ENCODE measurements at regions not wholly inside any gene's neighbourhood (a gene's known extent, or its start where the extent isn't known, plus 50 kb on each side); places are given as distances from the start of the nearest gene placed in this dataset.

DNA sequence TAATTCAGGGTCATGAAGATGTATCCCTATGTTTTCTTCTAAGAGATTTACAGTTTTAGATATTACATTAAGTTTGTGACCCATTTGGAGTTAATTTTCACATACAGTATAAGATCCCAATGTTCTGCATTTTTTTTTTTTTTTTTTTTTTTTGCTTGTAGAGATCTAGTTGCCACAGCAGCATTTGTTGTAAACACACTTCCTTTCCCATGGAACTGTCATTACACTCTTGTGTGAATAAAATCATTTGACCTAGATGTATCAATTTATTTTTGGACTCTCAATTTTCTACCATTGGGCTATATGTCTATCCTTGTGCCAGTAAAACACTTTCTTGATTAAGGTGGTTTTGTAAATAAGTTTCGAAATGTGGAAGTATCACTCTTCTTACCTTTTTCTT is 1107.2 kb downstream of the TECRL start:
- Histone ChIP-seq H3K9me3 (ENCODE audit: control insufficient read depth, insufficient read depth, low read depth, low read length) (no peaks in the 10 kb centered on the region), H3K27ac (ENCODE audit: low read length) (no peak overlapping the region), H3K27me3 (ENCODE audit: control insufficient read depth, insufficient read depth, low read length) (no peaks in the 10 kb centered on the region), H3K4me1 (ENCODE audit: control insufficient read depth, insufficient read depth, low read length) (no peaks in the 10 kb centered on the region), H3K36me3 (ENCODE audit: control insufficient read depth, insufficient read depth, low read length) (no peaks in the 10 kb centered on the region), H3K4me3 (ENCODE audit: low read depth in 2 of 2, low read length in 2 of 2) (no peak overlapping the region)
- DNase-seq (ENCODE audit: low read depth, low spot score) (no peak), ATAC-seq (no peak)
- in situ Hi-C loops (cut with HindIII; ENCODE audit: low pct_unique_long_range_greater_than_20kb, low sequenced_read_pairs) = no loop called here
- ChIA-PET POLR2A (no interaction called here), CTCF (no interaction called here)
- intact Hi-C loops (cut with micrococcal nuclease; ENCODE audit: unreplicated experiment) = no loop called here
- TF ChIP-seq POLR2AphosphoS5 (IDR thresholded peaks at IDR 0.05; ENCODE audit: low read depth, low read length) = no peak
- TF ChIP-seq SIN3A (IDR thresholded peaks at IDR 0.05; ENCODE audit: borderline replicate concordance, insufficient read depth, low read depth, low read length) = no peak
- no TSS peak for BruUV-seq (replicated peaks)

DNA sequence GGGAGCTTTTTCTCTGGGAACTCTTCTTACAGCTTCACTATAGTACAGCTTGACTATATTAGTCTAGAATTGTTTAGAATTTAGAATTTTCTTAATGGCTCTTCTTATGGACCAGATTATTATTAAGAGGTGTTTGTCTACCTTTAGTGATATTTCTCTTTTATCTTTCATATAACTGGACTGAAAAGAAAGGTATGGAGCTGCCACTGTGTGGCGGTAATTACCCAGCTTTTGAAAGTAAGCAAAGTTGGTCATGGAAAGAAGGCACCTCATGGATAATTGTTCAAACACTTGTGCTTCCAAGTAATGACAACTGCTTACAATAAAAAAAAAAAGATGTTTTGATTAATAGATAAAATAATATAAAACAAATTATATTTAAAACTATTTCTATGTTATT is 1112.5 kb downstream of the TECRL start:
- H3K9me3 ChIP-seq (ENCODE audit: control insufficient read depth, insufficient read depth, low read depth, low read length) = no peaks in the 10 kb centered on the region
- H3K27ac ChIP-seq (ENCODE audit: low read length) = no peak overlapping the region
- DNase-seq (ENCODE audit: low read depth, low spot score) (no peak), ATAC-seq (no peak)
- H3K4me1 ChIP-seq (ENCODE audit: control insufficient read depth, insufficient read depth, low read length) = no peaks in the 10 kb centered on the region
- ChIA-PET CTCF (no interaction called here), POLR2A (no interaction called here)
- in situ Hi-C loops (cut with HindIII; ENCODE audit: low pct_unique_long_range_greater_than_20kb, low sequenced_read_pairs) = no loop called here
- no peak overlapping the region for H3K4me3 ChIP-seq (ENCODE audit: low read depth in 2 of 2, low read length in 2 of 2)
- intact Hi-C loops (cut with micrococcal nuclease; ENCODE audit: unreplicated experiment) = no loop called here
- no peaks in the 10 kb centered on the region for H3K27me3 ChIP-seq (ENCODE audit: control insufficient read depth, insufficient read depth, low read length)
- no TSS peak for BruUV-seq (replicated peaks)
- H3K36me3 ChIP-seq (ENCODE audit: control insufficient read depth, insufficient read depth, low read length) = no peaks in the 10 kb centered on the region
- TF ChIP-seq, protein P1, sequence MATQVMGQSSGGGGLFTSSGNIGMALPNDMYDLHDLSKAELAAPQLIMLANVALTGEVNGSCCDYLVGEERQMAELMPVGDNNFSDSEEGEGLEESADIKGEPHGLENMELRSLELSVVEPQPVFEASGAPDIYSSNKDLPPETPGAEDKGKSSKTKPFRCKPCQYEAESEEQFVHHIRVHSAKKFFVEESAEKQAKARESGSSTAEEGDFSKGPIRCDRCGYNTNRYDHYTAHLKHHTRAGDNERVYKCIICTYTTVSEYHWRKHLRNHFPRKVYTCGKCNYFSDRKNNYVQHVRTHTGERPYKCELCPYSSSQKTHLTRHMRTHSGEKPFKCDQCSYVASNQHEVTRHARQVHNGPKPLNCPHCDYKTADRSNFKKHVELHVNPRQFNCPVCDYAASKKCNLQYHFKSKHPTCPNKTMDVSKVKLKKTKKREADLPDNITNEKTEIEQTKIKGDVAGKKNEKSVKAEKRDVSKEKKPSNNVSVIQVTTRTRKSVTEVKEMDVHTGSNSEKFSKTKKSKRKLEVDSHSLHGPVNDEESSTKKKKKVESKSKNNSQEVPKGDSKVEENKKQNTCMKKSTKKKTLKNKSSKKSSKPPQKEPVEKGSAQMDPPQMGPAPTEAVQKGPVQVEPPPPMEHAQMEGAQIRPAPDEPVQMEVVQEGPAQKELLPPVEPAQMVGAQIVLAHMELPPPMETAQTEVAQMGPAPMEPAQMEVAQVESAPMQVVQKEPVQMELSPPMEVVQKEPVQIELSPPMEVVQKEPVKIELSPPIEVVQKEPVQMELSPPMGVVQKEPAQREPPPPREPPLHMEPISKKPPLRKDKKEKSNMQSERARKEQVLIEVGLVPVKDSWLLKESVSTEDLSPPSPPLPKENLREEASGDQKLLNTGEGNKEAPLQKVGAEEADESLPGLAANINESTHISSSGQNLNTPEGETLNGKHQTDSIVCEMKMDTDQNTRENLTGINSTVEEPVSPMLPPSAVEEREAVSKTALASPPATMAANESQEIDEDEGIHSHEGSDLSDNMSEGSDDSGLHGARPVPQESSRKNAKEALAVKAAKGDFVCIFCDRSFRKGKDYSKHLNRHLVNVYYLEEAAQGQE (IDR thresholded peaks at IDR 0.05; ENCODE audit: insufficient read depth in 1 of 2, low read depth in 2 of 2, low read length in 1 of 2) = no peak
- TF ChIP-seq, protein P2, sequence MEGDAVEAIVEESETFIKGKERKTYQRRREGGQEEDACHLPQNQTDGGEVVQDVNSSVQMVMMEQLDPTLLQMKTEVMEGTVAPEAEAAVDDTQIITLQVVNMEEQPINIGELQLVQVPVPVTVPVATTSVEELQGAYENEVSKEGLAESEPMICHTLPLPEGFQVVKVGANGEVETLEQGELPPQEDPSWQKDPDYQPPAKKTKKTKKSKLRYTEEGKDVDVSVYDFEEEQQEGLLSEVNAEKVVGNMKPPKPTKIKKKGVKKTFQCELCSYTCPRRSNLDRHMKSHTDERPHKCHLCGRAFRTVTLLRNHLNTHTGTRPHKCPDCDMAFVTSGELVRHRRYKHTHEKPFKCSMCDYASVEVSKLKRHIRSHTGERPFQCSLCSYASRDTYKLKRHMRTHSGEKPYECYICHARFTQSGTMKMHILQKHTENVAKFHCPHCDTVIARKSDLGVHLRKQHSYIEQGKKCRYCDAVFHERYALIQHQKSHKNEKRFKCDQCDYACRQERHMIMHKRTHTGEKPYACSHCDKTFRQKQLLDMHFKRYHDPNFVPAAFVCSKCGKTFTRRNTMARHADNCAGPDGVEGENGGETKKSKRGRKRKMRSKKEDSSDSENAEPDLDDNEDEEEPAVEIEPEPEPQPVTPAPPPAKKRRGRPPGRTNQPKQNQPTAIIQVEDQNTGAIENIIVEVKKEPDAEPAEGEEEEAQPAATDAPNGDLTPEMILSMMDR (IDR thresholded peaks at IDR 0.05) = peak; percentile 12; the same call in 1 of the 2 replicates

DNA sequence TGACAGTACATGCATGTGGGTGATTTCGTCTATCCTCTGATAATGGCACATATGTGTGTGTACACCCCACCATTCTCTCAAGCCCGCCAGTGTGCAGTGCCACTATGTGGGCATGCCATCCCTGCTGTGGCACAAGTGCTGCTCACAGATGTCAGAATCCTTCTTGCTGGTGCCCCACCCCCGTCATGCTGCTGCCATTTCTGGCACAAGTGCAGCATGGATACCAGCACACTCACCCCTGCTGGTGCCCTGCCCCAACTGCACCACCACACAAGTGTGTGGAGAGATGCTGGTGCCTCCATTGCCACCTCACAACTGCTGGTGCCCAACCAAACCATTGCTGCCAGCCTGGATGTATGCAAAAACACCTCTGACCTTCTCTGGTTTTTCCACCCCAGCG is 1133.8 kb downstream of the TECRL start:
- intact Hi-C loops (cut with micrococcal nuclease; ENCODE audit: unreplicated experiment) = no loop called here
- H3K27me3 ChIP-seq (ENCODE audit: control insufficient read depth, insufficient read depth, low read length) = no peaks in the 10 kb centered on the region
- in situ Hi-C loops (cut with HindIII; ENCODE audit: low pct_unique_long_range_greater_than_20kb, low sequenced_read_pairs) = no loop called here
- no peak overlapping the region for H3K27ac ChIP-seq (ENCODE audit: low read length)
- POLR2A ChIA-PET = no interaction called here
- H3K36me3 ChIP-seq (ENCODE audit: control insufficient read depth, insufficient read depth, low read length) = no peaks in the 10 kb centered on the region
- CTCF ChIA-PET = no interaction called here
- H3K4me1 ChIP-seq (ENCODE audit: control insufficient read depth, insufficient read depth, low read length) = no peaks in the 10 kb centered on the region
- DNase-seq (ENCODE audit: low read depth, low spot score) = no peak
- no TSS peak for BruUV-seq (replicated peaks)
- H3K4me3 ChIP-seq (ENCODE audit: low read depth in 2 of 2, low read length in 2 of 2) = no peak overlapping the region
- H3K9me3 ChIP-seq (ENCODE audit: control insufficient read depth, insufficient read depth, low read depth, low read length) = no peaks in the 10 kb centered on the region
- ATAC-seq = no peak
- TF ChIP-seq, protein P1 (IDR thresholded peaks at IDR 0.05; ENCODE audit: insufficient read depth in 1 of 2, low read depth in 2 of 2, low read length in 1 of 2) = no peak
- no peak for TF ChIP-seq TCF7L2 (IDR thresholded peaks at IDR 0.05; ENCODE audit: low read depth, low read length)
- no peak for TF ChIP-seq SIN3A (IDR thresholded peaks at IDR 0.05; ENCODE audit: borderline replicate concordance, insufficient read depth, low read depth, low read length)
- TF ChIP-seq, protein P2 (IDR thresholded peaks at IDR 0.05) = no peak
- TF ChIP-seq POLR2AphosphoS5 (IDR thresholded peaks at IDR 0.05; ENCODE audit: low read depth, low read length) = no peak

All from Panc1 (cell line).